RWPE1 (cell line): ENCODE measurements at regions not wholly inside any gene's neighbourhood (a gene's known extent, or its start where the extent isn't known, plus 50 kb on each side); places are given as distances from the start of the nearest gene placed in this dataset.

Experiments
- CTCF ChIA-PET: fragments of 350-600 bp; sonication (Branson Sonifier 250); formaldehyde crosslinking; extraction: SDS; loops from one replicate; lab custom pipeline; 2021; lab: Yijun Ruan, JAX
- POLR2A ChIA-PET: fragments of 400-600 bp; formaldehyde crosslinking; extraction: SDS; loops from one replicate; lab custom pipeline; 2020; ENCODE audit warnings: antibody characterized with exemption; ENCODE audit not compliant: low non-redundant PET; lab: Yijun Ruan, JAX
- DNase-seq: peaks from one replicate; pipeline ENCODE4 v3.0.0; 2012; ENCODE audit warnings: low spot score
- H3K27ac ChIP-seq: fragments of 450-650 bp; 2 replicates; pipeline ENCODE4 v1.5.1; 2017
- TF ChIP-seq, protein P1 (sequence below): fragments of 450-650 bp; conservative IDR thresholded peaks from 2 replicates; pipeline ENCODE4 v1.5.1; 2017; ENCODE audit warnings: low read depth, mild to moderate bottlenecking

DNA sequence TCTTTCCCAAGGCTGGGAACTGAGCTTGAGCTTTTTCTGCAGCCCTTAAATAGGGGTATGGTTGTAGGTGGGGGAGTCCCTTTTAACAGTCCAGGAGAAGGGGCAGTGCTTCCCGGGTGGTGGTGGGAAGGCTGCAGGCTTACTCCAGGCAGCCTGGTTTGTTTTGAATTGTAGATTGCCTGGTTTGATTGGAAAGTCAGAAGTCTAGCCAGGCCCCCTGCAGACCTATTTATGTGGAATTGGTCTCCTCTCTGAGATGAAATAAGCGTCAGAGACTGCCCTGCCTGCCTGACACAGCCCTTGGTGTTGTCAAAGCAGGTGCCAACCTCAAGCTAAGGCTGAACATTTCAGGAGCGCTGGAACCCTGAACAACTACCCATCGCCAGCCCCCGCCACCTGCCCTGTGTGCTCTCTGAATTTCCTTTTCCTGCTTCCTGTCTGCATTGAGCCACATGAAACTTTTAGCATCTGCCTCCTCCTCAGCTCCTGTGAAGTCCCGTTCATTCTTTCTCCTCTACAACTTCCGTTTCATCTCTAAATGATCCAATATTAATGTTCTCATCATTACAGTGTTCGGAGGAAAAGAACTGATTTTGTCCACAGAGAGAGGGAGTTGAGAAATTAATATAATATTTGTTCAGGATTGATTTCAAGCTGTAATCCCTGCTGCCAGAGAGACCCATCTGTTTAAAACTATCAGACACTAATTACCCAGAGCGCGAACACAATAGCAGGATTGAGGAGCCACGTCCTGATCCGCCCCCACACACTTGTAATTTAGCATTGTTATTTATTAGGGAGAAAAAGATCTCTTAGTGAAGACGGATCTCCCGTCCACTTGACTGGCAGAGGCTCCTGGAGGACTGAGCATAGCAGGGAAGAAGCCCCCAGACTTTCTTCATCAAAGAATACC, 136.5 kb downstream of the TRIM29 start:
- ChIA-PET CTCF (interaction anchor here (1.2 to 1.6 kb wide), 2 partner anchors 8 to 107 kb away, joined by 4 to 5 read pairs; no protein-coding TSS in a partner anchor), POLR2A (no interaction called here)
- TF ChIP-seq, protein P1, sequence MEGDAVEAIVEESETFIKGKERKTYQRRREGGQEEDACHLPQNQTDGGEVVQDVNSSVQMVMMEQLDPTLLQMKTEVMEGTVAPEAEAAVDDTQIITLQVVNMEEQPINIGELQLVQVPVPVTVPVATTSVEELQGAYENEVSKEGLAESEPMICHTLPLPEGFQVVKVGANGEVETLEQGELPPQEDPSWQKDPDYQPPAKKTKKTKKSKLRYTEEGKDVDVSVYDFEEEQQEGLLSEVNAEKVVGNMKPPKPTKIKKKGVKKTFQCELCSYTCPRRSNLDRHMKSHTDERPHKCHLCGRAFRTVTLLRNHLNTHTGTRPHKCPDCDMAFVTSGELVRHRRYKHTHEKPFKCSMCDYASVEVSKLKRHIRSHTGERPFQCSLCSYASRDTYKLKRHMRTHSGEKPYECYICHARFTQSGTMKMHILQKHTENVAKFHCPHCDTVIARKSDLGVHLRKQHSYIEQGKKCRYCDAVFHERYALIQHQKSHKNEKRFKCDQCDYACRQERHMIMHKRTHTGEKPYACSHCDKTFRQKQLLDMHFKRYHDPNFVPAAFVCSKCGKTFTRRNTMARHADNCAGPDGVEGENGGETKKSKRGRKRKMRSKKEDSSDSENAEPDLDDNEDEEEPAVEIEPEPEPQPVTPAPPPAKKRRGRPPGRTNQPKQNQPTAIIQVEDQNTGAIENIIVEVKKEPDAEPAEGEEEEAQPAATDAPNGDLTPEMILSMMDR: no peak
- no peak for DNase-seq
- H3K27ac ChIP-seq: no peak overlapping the region

DNA sequence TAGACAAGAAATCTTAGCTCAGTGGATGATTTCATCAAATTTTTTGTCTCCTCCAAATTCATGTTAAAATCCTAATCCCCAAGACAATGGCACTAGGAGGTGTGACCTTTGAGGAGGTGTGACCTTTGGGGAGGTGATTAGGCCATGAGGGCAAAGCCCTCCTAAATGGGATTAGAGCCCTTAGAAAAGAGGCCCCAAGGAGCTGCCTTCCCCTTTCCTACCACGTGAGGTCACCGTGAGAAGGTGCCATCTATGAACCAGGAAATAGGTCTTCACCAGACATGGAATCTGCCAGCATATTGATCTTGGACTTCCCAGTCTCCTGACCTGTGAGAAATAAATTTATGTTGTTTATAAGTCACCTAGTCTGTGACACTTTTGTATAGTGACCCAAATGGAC, 138.7 kb downstream of the TRIM29 start:
- ChIA-PET POLR2A (no interaction called here), CTCF (interaction anchor here (0.6 to 1.8 kb wide), 3 partner anchors 109 to 357 kb away, joined by 3 to 12 read pairs (median 3); no protein-coding TSS in a partner anchor)
- peak; percentile 23 for DNase-seq
- TF ChIP-seq, protein P1: peak; percentile 49
- H3K27ac ChIP-seq: no peak overlapping the region

DNA sequence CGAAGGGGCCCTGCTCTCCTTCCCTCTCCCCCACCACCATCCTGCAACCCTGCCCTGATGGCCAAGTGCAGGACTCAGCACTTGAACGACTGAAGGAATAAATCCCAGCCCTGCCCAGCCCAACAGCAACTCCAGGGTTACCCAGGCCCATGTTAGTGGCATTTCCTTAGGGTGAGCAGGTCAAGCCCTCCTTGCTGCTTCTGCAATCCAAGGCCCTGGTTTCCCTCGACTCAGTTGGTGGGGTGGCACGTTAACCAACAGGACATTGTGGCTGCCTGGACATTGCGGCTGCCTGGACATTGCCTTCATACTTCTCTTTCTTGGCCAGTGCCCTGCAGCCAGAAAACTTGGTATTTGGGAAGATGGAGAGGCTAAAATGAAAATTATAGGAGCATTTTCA, 141.4 kb downstream of the TRIM29 start:
- ChIA-PET POLR2A (no interaction called here), CTCF (no interaction called here)
- no peak for DNase-seq
- TF ChIP-seq, protein P1: no peak
- no peak overlapping the region for H3K27ac ChIP-seq

DNA sequence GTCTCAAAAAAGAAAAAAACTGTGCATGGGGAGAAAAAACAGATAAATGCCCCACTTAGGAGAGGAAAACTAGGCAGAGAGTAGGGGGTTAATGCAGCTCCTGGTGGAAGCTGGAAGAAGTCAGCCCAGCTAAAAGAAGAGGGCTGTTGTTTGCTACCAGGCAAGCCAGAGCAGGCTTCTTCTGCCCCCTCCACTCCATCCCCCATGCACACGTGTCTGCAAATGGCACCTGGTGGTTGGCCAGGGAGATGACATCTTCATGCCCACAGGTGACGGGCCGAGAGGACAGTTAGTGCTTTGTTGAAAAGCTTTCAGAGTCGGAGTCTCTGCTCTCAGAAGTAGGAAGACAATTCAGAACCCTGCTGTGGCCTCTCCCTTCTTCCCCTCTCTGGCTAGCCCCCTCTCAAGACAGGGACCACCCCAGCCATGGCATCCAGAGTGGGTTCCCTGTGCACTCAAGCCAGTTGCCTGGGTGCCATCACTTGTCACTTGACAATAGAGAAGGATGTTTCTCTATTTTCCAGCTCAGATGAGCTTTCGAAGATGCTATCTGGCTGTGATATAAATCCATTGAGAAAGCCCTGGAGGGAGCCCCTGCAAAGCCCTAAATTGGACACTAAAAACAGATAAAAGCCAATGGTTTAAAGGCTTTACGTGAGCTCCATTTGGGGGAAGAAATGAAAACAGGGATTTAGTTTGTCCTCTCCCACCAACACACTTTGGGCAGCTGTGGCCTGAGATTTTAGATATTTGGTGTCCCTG, 142.0 kb downstream of the TRIM29 start:
- ChIA-PET POLR2A (no interaction called here), CTCF (interaction anchor here (0.7 to 1.1 kb wide), 2 partner anchors 12 to 93 kb away, joined by 3 read pairs; no protein-coding TSS in a partner anchor)
- no peak for DNase-seq
- TF ChIP-seq, protein P1: no peak
- no peak overlapping the region for H3K27ac ChIP-seq

DNA sequence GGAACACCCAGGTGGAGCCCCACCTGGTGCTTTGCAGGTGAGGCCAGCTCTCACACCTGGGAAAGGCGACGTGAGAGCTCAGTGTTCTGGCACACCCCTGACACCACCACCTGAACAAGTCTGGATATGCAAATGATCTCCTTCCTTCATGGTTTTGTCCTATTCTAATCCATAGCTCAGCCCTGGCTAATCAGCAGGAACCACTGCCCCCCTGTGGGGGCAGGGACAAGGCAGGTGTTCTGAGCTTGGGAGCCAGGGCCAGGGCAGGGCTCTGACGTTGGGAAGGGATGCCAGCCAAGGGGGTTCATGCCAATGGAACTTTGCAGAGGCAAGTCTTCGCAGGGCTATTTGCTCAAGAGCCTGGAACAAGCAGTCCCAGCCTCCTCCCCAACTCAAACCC, 144.2 kb downstream of the TRIM29 start:
- DNase-seq: peak; percentile 51
- H3K27ac ChIP-seq: peak overlapping the region; percentile 11; the same call in 1 of the 2 replicates
- TF ChIP-seq, protein P1: no peak
- ChIA-PET POLR2A (no interaction called here), CTCF (interaction anchor here (1.0 kb wide), 1 partner anchor 9 kb away, joined by 4 read pairs; no protein-coding TSS in a partner anchor)
